H1 (cell line): ENCODE measurements at regions not wholly inside any gene's neighbourhood (a gene's known extent, or its start where the extent isn't known, plus 50 kb on each side); places are given as distances from the start of the nearest gene placed in this dataset.

Source experiments
- CEBPB ChIP-seq: IDR thresholded peaks from 2 replicates; pipeline ENCODE4 v1.6.1; 2012; ENCODE audit warnings: low read depth, low read length
- GTF2F1 ChIP-seq: IDR thresholded peaks from 2 replicates; pipeline ENCODE4 v1.6.1; 2012; ENCODE audit warnings: low read depth, low read length, improper control_type of control experiment, borderline replicate concordance
- KDM5A ChIP-seq: fragments of 200-600 bp; IDR thresholded peaks from 2 replicates; pipeline ENCODE4 v1.7.1; 2012; ENCODE audit warnings: mild to moderate bottlenecking, low read length, inconsistent platforms, mixed read lengths
- MAX ChIP-seq: IDR thresholded peaks from 2 replicates; pipeline ENCODE4 v1.6.1; 2012; ENCODE audit warnings: inconsistent platforms
- RFX5 ChIP-seq: IDR thresholded peaks from 2 replicates; pipeline ENCODE4 v1.6.1; 2011; ENCODE audit warnings: low read depth, low read length, improper control_type of control experiment, borderline replicate concordance
- SP4 ChIP-seq: IDR thresholded peaks from 2 replicates; pipeline ENCODE4 v1.6.1; 2012; ENCODE audit warnings: low read length, inconsistent platforms

- TF ChIP-seq GTF2F1 = no peak
- no peak for TF ChIP-seq SP4
- no peak for TF ChIP-seq RFX5
- no peak for TF ChIP-seq CEBPB
- TF ChIP-seq KDM5A = no peak
- TF ChIP-seq MAX = no peak
These were observed 218.4 kb upstream of the TRIB2 start (continued) for GRCh38 chr2:12498286-12498685.
